AG04450 (cell line): ENCODE measurements at regions not wholly inside any gene's neighbourhood (a gene's known extent, or its start where the extent isn't known, plus 50 kb on each side); places are given as distances from the start of the nearest gene placed in this dataset.
"Not testable (repeated sequence)": the region's sequence is repeated elsewhere in the genome, so short reads cannot be mapped to it uniquely, and the experiment has no call there.

ENCODE experiments used
- CTCF ChIA-PET: fragments of 300-600, 350-600 bp; formaldehyde crosslinking; extraction: SDS; loops from one replicate; lab custom pipeline; 2022; ENCODE audit warnings: antibody characterized with exemption, inconsistent platforms; lab: Charles Lee
- POLR2A ChIA-PET: fragments of 350-600 bp; formaldehyde crosslinking; extraction: SDS; loops from one replicate; lab custom pipeline; 2021; ENCODE audit warnings: antibody characterized with exemption, inconsistent platforms; lab: Yijun Ruan, JAX
- DNase-seq: peaks from one replicate; pipeline ENCODE4 v3.0.0-alpha.2; 2011; ENCODE audit warnings: low read depth, low spot score
- H3K27ac ChIP-seq: one replicate; pipeline ENCODE4 v1.5.1; 2012; ENCODE audit warnings: low read depth, low read length, control low read depth
- H3K27me3 ChIP-seq: one replicate; pipeline ENCODE4 v1.6.0; 2012; ENCODE audit warnings: low read length; ENCODE audit not compliant: control insufficient read depth, insufficient read depth
- H3K4me3 ChIP-seq: 2 replicates; pipeline ENCODE4 v1.5.1; 2011; ENCODE audit warnings: mild to moderate bottlenecking, low read depth, low read length, control low read depth
- H3K9me3 ChIP-seq: 2 replicates; pipeline ENCODE4 v1.5.1; 2012; ENCODE audit warnings: low read length; ENCODE audit not compliant: control insufficient read depth, insufficient read depth
- CTCF ChIP-seq: IDR thresholded peaks from 2 replicates; pipeline ENCODE4 v1.5.1; 2011; ENCODE audit warnings: low read depth, low read length, control low read depth, inconsistent platforms

- CTCF ChIA-PET, result no interaction called here
- TF ChIP-seq CTCF, result no peak
- H3K27ac ChIP-seq, result no peak overlapping the region
- POLR2A ChIA-PET, result no interaction called here
- no peak overlapping the region for H3K4me3 ChIP-seq
- no peak for DNase-seq
- H3K9me3 ChIP-seq, result no peaks in the 10 kb centered on the region
- H3K27me3 ChIP-seq, result no peaks in the 10 kb centered on the region
Observed at GRCh38 chr5:158590746-158591300, 508.9 kb downstream of the EBF1 start.

GRCh38 chr5:158589939-158590338 is 509.8 kb downstream of the EBF1 start:
- Histone ChIP-seq H3K9me3 (no peaks in the 10 kb centered on the region), H3K27ac (no peak overlapping the region), H3K4me3 (no peak overlapping the region), H3K27me3 (no peaks in the 10 kb centered on the region)
- no peak for DNase-seq
- ChIA-PET CTCF (no interaction called here), POLR2A (no interaction called here)
- no peak for TF ChIP-seq CTCF

GRCh38 chr5:158588617-158589016 is 511.1 kb downstream of the EBF1 start:
- POLR2A ChIA-PET, result no interaction called here

GRCh38 chr5:158586054-158586453 is 513.7 kb downstream of the EBF1 start:
- no peak overlapping the region for H3K27ac ChIP-seq
- no peak for TF ChIP-seq CTCF
- no peak overlapping the region for H3K4me3 ChIP-seq
- ChIA-PET POLR2A (no interaction called here), CTCF (no interaction called here)
- DNase-seq, result no peak
- H3K9me3 ChIP-seq, result peaks cover 3% of the 10 kb centered on the region; the same call in 1 of the 2 replicates
- H3K27me3 ChIP-seq, result no peaks in the 10 kb centered on the region

More at GRCh38 chr5:158588617-158589016, 511.1 kb downstream of the EBF1 start:
- TF ChIP-seq CTCF, result no peak
- H3K4me3 ChIP-seq, result no peak overlapping the region
- CTCF ChIA-PET, result no interaction called here
- no peaks in the 10 kb centered on the region for H3K27me3 ChIP-seq
- H3K27ac ChIP-seq, result no peak overlapping the region
- no peak for DNase-seq
- no peaks in the 10 kb centered on the region for H3K9me3 ChIP-seq

GRCh38 chr5:158582669-158583068 is 517.0 kb downstream of the EBF1 start:
- CTCF ChIA-PET, H3K27ac ChIP-seq, H3K27me3 ChIP-seq, DNase-seq, H3K4me3 ChIP-seq, H3K9me3 ChIP-seq, POLR2A ChIA-PET: not testable (repeated sequence)
